GM12878 (cell line): ENCODE measurements at regions not wholly inside any gene's neighbourhood (a gene's known extent, or its start where the extent isn't known, plus 50 kb on each side); places are given as distances from the start of the nearest gene placed in this dataset.

Experiments
- ATAC-seq: fragments of 200-7000 bp; cut with Tn5 transposase; 3 replicates; pipeline ENCODE4 v1.9.1; 2020; ENCODE audit warnings: mild to moderate bottlenecking, moderate library complexity
- BruUV-seq: library from RNA; stranded (reverse); fragments of 400-500 nt; replicated peaks from 2 replicates; lab custom pipeline; 2021; lab: Mats Ljungman, UMichigan
- CTCF ChIA-PET: fragments of 300-600 bp; sonication (Branson Sonifier 250); formaldehyde crosslinking; extraction: SDS; loops from one replicate; lab custom pipeline; 2021; ENCODE audit warnings: inconsistent platforms; lab: Yijun Ruan, JAX
- POLR2A ChIA-PET: fragments of 350-600 bp; formaldehyde crosslinking; extraction: SDS; loops from one replicate; lab custom pipeline; 2021; ENCODE audit warnings: inconsistent platforms; lab: Charles Lee
- RAD21 ChIA-PET: fragments of 300-600 bp; sonication (Branson Sonifier 250); formaldehyde crosslinking; loops from one replicate; lab custom pipeline; 2023; ENCODE audit warnings: antibody characterized with exemption; ENCODE audit not compliant: unreplicated experiment; lab: Charles Lee
- SMC1A ChIA-PET: fragments of 300-600 bp; sonication (Branson Sonifier 250); formaldehyde crosslinking; loops from one replicate; lab custom pipeline; 2023; ENCODE audit not compliant: unreplicated experiment, uncharacterized antibody; lab: Charles Lee
- DNase-seq: peaks from one replicate; pipeline ENCODE4 v3.0.0-alpha.2; 2011; ENCODE audit warnings: low read depth, low spot score
- FAIRE-seq: peaks from 3 replicates; lab custom pipeline; 2011; peaks lifted over from hg19 to GRCh38; lab: Jason Lieb, UNC
- H2AFZ ChIP-seq: 2 replicates; pipeline ENCODE4 v1.6.0; 2011; ENCODE audit warnings: low read depth, low read length, control low read depth; ENCODE audit not compliant: control insufficient read depth
- H3K27ac ChIP-seq: 2 replicates; pipeline ENCODE4 v1.5.1; 2011; ENCODE audit warnings: control low read depth; ENCODE audit not compliant: control insufficient read depth, insufficient read depth
- H3K27me3 ChIP-seq, 2 experiments: replicated peaks in 1 of 2; 2 replicates each; pipeline versions ENCODE4 v1.6.0 to v1.6.1; 2011; ENCODE audit warnings: low read length in 1 of 2; ENCODE audit not compliant: control insufficient read depth in 2 of 2, insufficient read depth in 2 of 2
- H3K36me3 ChIP-seq, 2 experiments: 2 replicates each; pipeline ENCODE4 v1.5.1; 2011; ENCODE audit warnings: low read length in 1 of 2; ENCODE audit not compliant: control insufficient read depth in 2 of 2, insufficient read depth in 2 of 2
- H3K4me1 ChIP-seq: 2 replicates; pipeline ENCODE4 v1.6.1; 2011; ENCODE audit warnings: mild to moderate bottlenecking, low read length, moderate library complexity, mixed read lengths; ENCODE audit not compliant: control insufficient read depth, insufficient read depth
- H3K4me2 ChIP-seq: 2 replicates; pipeline ENCODE4 v1.6.0; 2011; ENCODE audit warnings: control low read depth; ENCODE audit not compliant: control insufficient read depth, insufficient read depth
- H3K4me3 ChIP-seq: fragments of 200-600 bp; sonication (generic); 2 replicates; pipeline ENCODE4 v1.5.1; 2016
- H3K79me2 ChIP-seq: 2 replicates; pipeline ENCODE4 v1.6.0; 2011; ENCODE audit warnings: low read length; ENCODE audit not compliant: control insufficient read depth, insufficient read depth
- H3K9ac ChIP-seq: 2 replicates; pipeline ENCODE4 v1.8.0; 2011; ENCODE audit warnings: low read length, control low read depth, mixed read lengths; ENCODE audit not compliant: control insufficient read depth, insufficient read depth
- H3K9me3 ChIP-seq: replicated peaks from 3 replicates; pipeline ENCODE4 v1.5.1; 2011; ENCODE audit warnings: mild to moderate bottlenecking, low read length; ENCODE audit not compliant: control insufficient read depth, insufficient read depth
- H4K20me1 ChIP-seq: 2 replicates; pipeline ENCODE4 v1.6.0; 2011; ENCODE audit not compliant: control insufficient read depth, insufficient read depth
- GATAD2B ChIP-seq: fragments of 450-650 bp; conservative IDR thresholded peaks from 2 replicates; pipeline ENCODE4 v1.6.1; 2017; ENCODE audit warnings: low read depth, mild to moderate bottlenecking, moderate library complexity
- HDAC2 ChIP-seq: fragments of 200-600 bp; sonication (generic); IDR thresholded peaks from 2 replicates; pipeline ENCODE4 v1.6.1; 2017
- IRF4 ChIP-seq: IDR thresholded peaks from 2 replicates; pipeline ENCODE4 v1.6.1; 2011; ENCODE audit warnings: low read depth, low read length
- LARP7 ChIP-seq: fragments of 450-650 bp; IDR thresholded peaks from 2 replicates; pipeline ENCODE4 v1.6.1; 2017; ENCODE audit warnings: mild to moderate bottlenecking
- MYB ChIP-seq: fragments of 150-350 bp; IDR thresholded peaks from 2 replicates; pipeline ENCODE4 v1.6.1; 2014; ENCODE audit warnings: mild to moderate bottlenecking, low read depth, low read length, borderline replicate concordance
- NRF1 ChIP-seq: conservative IDR thresholded peaks from 2 replicates; pipeline ENCODE4 v1.6.1; 2011; ENCODE audit warnings: mild to moderate bottlenecking, low read depth, low read length, improper control_type of control experiment
- PBX3 ChIP-seq: IDR thresholded peaks from 2 replicates; pipeline ENCODE4 v1.6.1; 2011; ENCODE audit warnings: mild to moderate bottlenecking, low read depth, low read length, moderate library complexity; ENCODE audit not compliant: insufficient replicate concordance
- POLR2AphosphoS5 ChIP-seq: IDR thresholded peaks from 2 replicates; pipeline ENCODE4 v1.6.1; 2011; ENCODE audit warnings: mild to moderate bottlenecking, low read length, inconsistent platforms
- RBBP5 ChIP-seq: fragments of 200-600 bp; sonication (generic); conservative IDR thresholded peaks from 2 replicates; pipeline ENCODE4 v1.6.1; 2016
- ZNF622 ChIP-seq: fragments of 450-650 bp; IDR thresholded peaks from 2 replicates; pipeline ENCODE4 v1.6.1; 2017; ENCODE audit warnings: mild to moderate bottlenecking, inconsistent platforms
- WGBS: methylation state at CpG from one replicate; pipeline ENCODE4 v1.1.6; 2016; ENCODE audit warnings: low lambda C conversion rate; ENCODE audit not compliant: insufficient replicate concordance, insufficient coverage; ENCODE audit errors: missing lambda C conversion rate; 5-methylcytosine and 5-hydroxymethylcytosine counted together
- in situ Hi-C: fragments of 300-500 bp; cut with MboI; formaldehyde crosslinking; loops from 9 replicates; pipeline ENCODE4 v1.14.3; 2018; ENCODE audit warnings: mixed read lengths
- intact Hi-C: fragments of 100-400 bp; cut with micrococcal nuclease; formaldehyde crosslinking; loops from one replicate; pipeline ENCODE4 v1.14.2; 2022; ENCODE audit not compliant: unreplicated experiment

- RAD21 ChIA-PET = no interaction called here
- no peaks in the 10 kb centered on the region for H3K4me1 ChIP-seq
- TF ChIP-seq PBX3 (no peak), HDAC2 (no peak), LARP7 (no peak), RBBP5 (no peak), GATAD2B (no peak), POLR2AphosphoS5 (no peak), IRF4 (no peak), NRF1 (no peak), MYB (no peak), ZNF622 (no peak)
- FAIRE-seq (no peak), DNase-seq (no peak), ATAC-seq (no peak)
- no peaks in the 10 kb centered on the region for H3K79me2 ChIP-seq
- H3K9me3 ChIP-seq = no peaks in the 10 kb centered on the region
- no peak overlapping the region for H3K9ac ChIP-seq
- H2AFZ ChIP-seq = no peak overlapping the region
- no TSS peak for BruUV-seq
- POLR2A ChIA-PET = no interaction called here
- whole genome bisulfite sequencing = 31% methylated on average over 4 of the region's 4 CpGs
- CTCF ChIA-PET = no interaction called here
- no peak overlapping the region for H3K4me2 ChIP-seq
- no peak overlapping the region for H3K27ac ChIP-seq
- in situ Hi-C loops = no loop called here
- SMC1A ChIA-PET = interaction anchor here (0.7 to 1.6 kb wide), 2 partner anchors 10 to 258 kb away, joined by 3 to 4 read pairs; no protein-coding TSS in a partner anchor
- no peaks in the 10 kb centered on the region for H4K20me1 ChIP-seq
- no peaks in the 10 kb centered on the region for H3K36me3 ChIP-seq
- no peaks in the 10 kb centered on the region for H3K27me3 ChIP-seq
- H3K4me3 ChIP-seq = no peak overlapping the region
- intact Hi-C loops = no loop called here
Measured at GRCh38 chr12:75782069-75782581, 249.5 kb downstream of the PHLDA1 start.
